Mesenteric fat pad (tissue), 1 donor: ENCODE measurements at regions not wholly inside any gene's neighbourhood (a gene's known extent, or its start where the extent isn't known, plus 50 kb on each side); places are given as distances from the start of the nearest gene placed in this dataset.
A peak's percentile ranks its signal among the peaks of the same experiment; 100 is the strongest.

Source experiments
- DNase-seq: peaks from one replicate; pipeline ENCODE4 v3.0.0-alpha.2; 2020; ENCODE audit warnings: low spot score
- donor health status: DM: yes; HTN: yes; CAD: no.

DNA sequence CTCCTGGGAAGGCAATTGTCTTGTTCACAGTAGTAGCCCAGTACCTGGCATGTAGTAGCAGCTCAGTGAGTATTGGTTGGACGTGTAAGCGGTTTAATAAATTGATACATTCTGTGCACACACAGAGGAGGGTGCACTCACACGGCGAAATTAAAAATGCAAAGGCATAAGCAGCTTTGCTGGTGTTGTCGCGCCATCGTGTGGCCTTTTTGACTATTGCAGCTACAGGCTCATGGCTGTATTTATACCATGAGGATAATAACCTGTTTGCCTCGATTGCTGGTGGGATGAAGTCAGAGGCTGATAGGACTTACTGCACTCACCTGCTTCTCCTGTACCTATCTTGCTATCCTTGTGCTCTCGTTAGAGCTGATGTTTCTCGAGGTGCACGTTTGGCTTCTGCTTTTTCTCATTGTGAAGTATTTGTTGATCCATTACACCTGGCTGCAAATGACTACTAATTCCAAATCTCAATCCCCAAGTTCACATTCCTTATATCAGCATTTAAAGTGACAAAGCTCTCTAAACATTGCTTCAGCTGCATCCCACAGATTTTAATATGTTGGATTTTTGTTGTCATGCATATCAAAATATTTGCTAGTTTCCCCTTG lies 61.5 kb downstream of the TBXT start:
- DNase-seq, result no peak

DNA sequence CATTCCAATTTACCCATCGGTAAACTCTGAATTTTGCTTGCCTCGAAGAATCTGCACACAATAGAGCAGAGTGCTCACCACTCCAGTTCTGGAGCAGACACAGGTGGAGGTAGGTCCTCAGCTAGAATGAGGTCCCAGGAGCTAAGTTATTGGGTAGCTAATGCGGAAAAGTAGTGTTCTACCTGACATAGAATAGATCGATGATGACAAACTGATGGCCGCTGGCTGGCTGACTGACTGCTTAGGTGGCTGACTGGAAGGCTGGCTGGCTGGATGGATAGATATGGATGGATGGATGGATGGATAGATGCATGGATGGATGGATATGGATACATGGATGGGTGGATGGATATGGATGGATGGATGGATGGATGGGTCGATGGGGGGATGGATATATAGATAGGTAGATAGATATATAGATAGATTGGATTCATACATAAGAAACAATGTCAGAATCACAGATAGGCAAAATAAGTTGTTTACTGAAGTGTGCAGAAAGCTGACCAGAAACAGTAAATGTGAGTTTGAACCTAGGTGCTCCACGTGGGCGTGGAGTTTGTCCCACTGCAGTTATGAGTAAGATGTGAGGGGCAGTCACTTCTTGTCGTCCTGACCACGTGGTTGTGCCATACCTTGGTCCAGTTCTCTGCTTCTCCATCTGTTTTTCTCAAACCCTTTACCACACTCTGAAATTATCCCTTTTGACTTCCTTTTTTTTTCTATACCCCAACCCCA lies 62.1 kb downstream of the TBXT start:
- DNase-seq, result no peak

- no peak for DNase-seq
Measured at GRCh38 chr6:166104872-166105271, 62.8 kb downstream of the TBXT start.

- DNase-seq, result no peak
Measured at GRCh38 chr6:166104107-166104506, 63.5 kb downstream of the TBXT start.

GRCh38 chr6:166101819-166102419 lies 65.7 kb downstream of the TBXT start:
- DNase-seq, result no peak

- DNase-seq, result peak; percentile 92
Measured at GRCh38 chr6:166097914-166098522, 69.6 kb downstream of the TBXT start.

- no peak for DNase-seq
Measured at GRCh38 chr6:166087852-166088251, 79.8 kb downstream of the TBXT start.

DNA sequence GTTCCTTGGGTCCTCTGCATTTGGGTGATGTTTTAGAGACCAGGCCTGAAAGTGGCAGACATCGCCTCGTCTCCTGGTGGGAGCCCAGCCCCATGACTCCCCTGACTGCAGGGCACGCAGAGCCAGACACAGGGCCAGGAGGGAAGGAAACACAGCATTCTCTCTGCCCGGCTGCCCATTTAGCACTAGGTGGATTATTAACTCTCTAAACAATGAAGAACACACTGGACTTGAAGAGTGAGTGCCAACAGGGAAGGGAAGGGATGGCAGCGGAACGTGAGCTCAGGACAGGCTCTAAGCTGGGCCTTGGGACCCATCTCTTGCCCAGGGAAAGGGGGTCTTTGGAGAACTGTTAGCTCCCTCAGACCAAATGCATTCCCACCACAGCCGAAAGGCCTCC lies 80.4 kb downstream of the TBXT start:
- no peak for DNase-seq

GRCh38 chr6:166085500-166085899 lies 82.2 kb downstream of the TBXT start:
- DNase-seq, result no peak

DNA sequence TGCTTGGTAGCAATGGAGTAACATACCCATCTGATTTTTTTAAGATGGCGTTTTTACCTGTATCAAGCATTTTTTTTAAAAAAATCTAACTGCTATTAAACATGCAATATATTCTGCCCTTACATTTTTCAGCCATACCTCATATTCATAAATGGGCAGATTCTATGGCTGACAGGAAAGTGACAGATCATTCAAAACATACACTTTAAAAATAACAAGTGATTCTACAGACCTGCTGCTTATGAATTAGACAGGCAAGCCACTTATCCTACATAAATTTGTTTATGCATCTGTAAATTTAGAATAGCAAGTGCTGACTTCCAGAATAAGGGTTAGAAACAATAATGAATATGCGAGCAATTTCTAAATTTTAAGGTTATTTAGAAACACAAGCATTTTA lies 82.7 kb downstream of the TBXT start:
- DNase-seq, result no peak

GRCh38 chr6:166079841-166080240 lies 87.8 kb downstream of the TBXT start:
- no peak for DNase-seq

GRCh38 chr6:166078294-166078693 lies 89.4 kb downstream of the TBXT start:
- no peak for DNase-seq

DNA sequence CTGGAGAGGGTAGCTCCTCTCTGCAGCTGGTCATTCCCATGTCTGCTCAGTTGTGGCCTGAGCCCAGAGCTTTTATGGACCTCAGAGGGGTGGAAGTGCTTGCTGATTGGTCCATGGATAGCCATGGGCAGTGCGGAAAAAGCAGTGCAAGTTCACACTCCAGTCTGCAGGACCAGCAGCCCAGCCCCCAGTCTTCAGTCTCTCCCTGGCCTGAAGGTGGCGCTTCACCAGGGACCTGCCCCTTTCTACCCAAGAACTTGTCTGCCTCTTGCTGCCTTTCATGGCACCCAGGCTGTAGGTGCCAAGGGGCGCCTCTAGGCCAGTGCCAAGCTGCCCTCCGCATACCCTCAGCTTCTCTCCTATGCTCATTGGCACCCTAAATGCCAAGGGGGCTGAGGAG lies 91.0 kb downstream of the TBXT start:
- DNase-seq, result no peak

GRCh38 chr6:166075925-166076324 lies 91.7 kb downstream of the TBXT start:
- DNase-seq, result no peak

DNA sequence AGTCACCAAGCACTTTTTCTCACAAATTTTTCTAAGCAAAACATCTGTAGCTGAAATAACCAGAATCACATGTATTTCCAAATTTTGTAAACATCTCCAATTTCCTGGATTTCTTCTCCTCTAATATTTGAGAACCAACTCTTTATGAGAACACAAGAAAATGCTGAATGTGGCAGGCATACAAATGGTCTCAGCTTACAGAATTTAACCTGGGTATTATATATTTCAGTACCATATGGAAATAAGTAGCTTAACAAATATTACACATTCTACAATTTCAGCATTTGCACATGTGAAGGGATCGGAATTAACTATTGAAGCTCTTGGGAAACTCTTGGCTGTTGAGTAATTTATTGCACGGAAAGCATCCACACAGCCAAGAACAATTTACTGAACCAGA lies 92.5 kb downstream of the TBXT start:
- DNase-seq, result no peak

DNA sequence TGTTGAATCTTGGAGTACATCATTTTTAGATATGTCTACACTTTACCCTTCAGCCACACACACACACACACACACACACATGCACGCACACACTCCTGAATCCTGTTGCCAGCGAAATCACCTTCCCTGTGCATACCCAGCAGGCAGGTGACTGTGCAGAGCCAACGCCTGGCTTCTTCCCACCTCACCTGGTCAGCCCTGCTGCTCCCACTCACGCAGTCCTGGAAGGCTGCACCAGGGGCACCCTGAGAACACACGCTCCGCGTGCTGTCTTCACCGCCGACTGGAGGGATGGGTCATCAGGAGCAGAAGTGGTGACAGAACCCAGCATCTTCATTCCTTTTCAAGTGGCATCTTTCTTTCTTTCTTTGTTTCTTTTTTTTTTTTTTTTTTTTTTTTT lies 94.6 kb downstream of the TBXT start:
- no peak for DNase-seq

DNA sequence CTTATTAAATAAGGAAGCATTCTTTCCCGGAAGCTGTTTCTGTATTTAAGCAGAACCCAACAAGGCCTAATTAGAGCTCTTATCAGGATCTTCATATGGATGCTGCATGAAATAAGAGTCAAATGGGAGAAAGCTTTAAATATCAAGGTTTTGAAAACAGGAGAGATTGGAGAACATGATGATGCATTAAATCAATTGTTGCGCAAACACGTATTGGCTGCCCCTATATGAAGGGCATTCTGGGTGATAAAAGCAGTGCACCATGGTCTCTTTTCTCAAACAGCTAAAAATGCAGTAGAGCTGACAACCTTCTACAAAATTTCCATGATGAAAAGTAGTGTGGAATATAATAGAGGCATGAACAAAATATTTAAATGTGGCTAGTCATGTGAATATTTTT lies 98.9 kb downstream of the TBXT start:
- no peak for DNase-seq

DNA sequence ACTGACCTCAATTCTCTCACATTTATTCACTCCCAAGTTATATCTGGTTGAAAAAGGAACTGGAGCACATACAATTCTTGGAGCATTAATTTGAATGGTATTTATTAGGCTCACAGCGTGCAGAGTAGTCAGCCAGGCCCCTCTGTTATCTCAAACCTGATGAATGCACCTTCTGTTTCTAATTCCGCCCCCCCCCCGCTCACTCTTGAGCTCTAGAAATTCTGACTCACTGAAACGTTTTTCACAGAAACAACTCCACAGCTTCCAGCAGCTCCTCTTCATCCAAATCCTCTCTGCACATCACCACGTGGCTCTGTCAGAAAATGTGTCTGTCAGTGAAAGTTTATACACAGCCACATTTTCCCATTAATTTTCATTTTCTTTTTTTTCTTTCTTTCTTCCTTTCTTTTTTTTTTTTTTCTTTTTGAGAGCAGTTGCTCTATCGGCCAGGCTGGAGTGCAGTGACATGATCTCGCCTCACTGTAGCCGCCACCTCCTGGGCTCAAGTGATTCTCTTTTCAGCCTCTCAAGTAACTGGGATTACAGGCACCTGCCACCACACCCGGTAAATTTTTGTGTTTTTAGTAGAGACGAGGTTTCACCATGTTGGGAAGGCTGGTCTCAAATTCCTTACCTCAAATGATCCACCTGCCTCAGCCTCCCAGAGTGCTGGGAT lies 109.4 kb downstream of the TBXT start:
- no peak for DNase-seq

DNA sequence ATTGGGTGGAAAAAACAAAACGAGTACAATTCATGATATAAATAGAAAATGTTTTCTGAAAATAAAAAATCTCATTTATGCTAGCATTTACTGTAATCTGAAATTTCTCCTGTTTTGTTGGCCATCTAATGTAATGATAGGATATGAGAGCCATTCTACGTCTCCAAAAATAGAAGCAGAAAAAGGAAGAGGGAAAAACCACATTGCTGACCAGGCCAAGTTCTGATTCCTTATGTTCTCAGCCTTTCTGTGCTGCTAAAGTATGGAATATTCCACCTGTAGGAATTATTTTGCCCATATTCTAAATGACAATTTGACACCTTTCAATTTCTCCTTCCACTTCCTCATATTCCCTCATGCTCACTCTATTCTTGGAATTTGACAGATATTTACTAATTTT lies 110.2 kb downstream of the TBXT start:
- no peak for DNase-seq

GRCh38 chr6:166056637-166057036 lies 111.0 kb downstream of the TBXT start:
- DNase-seq, result no peak

DNA sequence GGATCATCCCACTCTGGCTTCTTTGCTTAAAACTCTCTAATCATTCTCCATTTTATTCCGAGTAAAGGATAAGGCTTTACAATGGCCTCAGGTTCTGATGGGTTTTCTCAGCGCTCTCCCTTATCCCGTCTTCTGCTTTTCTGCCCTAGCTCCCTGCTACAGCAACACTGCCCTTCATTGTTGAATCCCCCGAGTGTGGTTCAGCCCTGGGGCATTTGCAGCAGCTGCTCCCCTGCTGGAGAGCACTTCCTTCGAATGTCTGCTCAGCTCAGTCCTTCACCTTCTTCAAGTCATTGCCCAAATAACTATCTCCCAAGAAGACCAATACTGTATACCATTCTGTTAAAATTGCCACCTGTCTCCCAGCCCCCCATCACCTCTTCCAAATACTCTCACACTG lies 111.8 kb downstream of the TBXT start:
- no peak for DNase-seq

DNA sequence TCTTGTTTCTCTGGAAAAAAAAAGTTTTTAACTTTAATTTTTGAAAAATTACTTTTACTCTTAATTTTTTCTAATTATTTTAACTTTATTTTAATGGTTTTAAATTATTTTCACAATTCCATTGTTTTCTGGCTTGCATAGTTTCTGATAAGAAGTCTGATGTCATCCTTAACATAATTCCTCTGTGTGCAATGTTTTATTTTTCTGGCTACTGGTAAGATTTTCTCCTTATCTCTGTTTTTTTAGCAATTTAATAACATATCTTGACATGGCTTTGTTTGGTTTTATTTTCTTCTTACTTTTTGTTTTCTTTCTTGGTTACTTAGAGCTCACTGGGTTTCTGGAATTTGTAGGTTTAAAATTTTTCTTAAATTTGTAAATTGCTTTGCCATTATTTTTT lies 114.8 kb downstream of the TBXT start:
- DNase-seq, result no peak
